HG02763 (cell line): ENCODE measurements at regions not wholly inside any gene's neighbourhood (a gene's known extent, or its start where the extent isn't known, plus 50 kb on each side); places are given as distances from the start of the nearest gene placed in this dataset.

Experiments used
- ATAC-seq: cut with Tn5 transposase; IDR thresholded peaks from one replicate; pipeline ENCODE4 v1.9.1; 2021; ENCODE audit warnings: mild to moderate bottlenecking, moderate library complexity; ENCODE audit not compliant: unreplicated experiment

- no peak for ATAC-seq
Measured at GRCh38 chr9:91065231-91066041, 263.8 kb downstream of the SYK start.

DNA sequence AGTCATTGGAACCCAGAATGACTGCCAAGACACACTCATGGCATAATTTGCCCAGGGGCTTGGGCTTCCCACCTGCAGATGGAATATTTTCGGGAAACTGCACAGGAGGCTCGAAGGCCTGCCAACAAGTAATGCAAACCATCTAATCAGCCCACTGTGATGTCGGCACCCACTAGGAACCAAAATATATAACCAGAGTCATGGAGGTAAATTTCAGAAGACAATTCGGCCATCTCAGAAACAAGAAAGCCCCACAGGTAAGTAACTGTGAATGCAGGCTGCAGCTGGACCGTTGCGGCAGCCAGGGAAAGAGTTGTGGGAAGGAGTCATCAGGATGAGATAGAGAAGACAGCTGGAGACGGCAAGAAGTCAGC lies 264.4 kb downstream of the SYK start:
- ATAC-seq: no peak

- no peak for ATAC-seq
Measured at GRCh38 chr9:91066856-91067255, 265.2 kb downstream of the SYK start.

DNA sequence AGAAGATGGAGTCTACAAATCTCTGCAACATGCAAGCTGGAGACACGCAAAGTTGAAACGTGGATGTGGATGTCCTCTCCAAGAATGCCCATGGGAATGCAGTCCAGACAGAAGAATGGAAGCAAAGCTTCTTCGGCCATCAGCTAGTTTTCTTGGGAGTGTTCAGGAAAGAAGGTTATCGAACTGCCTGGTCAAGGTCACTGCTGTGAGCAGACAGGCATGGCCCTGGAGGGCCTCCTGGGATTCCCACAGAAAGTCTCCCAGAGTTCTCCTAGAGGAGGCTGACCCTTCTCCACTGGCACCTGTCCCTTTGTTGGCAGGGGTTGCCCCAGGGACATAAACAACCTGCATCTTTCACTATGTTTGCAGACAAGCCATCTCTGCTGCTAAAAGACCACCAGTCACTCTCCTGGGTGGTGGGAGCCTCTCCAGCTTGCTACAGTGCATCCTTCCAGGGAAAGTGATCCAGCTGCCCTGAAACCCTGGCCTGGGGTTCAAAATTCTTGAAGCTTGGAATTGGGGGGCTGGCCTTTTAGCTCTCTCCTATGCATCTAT lies 265.8 kb downstream of the SYK start:
- no peak for ATAC-seq

DNA sequence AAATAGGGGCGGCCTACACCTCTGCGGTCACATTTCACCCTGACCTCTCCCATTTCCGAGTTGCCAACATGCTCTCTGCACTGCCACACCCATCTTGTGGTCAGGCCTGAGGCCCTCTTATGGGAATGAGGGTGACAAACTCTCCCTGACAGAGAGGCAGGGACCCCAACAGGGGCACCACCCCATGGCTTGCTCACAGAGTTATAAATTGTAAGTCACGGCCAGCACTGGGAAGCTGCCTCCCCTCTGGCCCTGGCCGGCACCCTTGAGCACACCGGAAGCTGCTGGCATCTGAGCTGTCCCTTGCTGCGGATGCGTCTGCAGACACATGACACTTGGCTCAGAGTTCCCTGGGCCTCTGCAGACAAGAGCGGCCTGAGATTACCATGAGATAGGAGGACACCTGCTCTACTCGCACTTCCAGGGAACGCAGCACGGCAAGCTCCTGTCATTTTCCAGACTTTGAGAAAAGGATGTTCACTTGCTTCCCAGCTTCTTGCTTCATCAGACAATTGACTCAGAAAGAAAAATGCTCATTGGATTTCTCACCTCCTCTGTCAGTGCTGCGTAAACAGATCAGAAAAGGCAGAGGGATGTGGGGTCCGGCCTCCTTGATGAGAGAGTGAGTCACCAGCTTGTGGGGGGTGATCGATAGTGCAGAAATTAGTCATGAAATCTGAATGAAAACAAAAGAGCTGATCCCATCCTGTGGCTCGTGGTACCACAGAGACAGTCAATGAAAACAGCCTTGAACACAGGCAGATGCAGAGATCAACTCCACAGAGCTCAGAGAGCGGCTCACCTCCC lies 269.8 kb downstream of the SYK start:
- no peak for ATAC-seq

GRCh38 chr9:91073049-91073810 lies 271.6 kb downstream of the SYK start:
- ATAC-seq: no peak

- no peak for ATAC-seq
Measured at GRCh38 chr9:91073811-91074771, 272.5 kb downstream of the SYK start.

- no peak for ATAC-seq
Measured at GRCh38 chr9:91074866-91075265, 273.2 kb downstream of the SYK start.

GRCh38 chr9:91075279-91075678 lies 273.7 kb downstream of the SYK start:
- ATAC-seq: no peak

DNA sequence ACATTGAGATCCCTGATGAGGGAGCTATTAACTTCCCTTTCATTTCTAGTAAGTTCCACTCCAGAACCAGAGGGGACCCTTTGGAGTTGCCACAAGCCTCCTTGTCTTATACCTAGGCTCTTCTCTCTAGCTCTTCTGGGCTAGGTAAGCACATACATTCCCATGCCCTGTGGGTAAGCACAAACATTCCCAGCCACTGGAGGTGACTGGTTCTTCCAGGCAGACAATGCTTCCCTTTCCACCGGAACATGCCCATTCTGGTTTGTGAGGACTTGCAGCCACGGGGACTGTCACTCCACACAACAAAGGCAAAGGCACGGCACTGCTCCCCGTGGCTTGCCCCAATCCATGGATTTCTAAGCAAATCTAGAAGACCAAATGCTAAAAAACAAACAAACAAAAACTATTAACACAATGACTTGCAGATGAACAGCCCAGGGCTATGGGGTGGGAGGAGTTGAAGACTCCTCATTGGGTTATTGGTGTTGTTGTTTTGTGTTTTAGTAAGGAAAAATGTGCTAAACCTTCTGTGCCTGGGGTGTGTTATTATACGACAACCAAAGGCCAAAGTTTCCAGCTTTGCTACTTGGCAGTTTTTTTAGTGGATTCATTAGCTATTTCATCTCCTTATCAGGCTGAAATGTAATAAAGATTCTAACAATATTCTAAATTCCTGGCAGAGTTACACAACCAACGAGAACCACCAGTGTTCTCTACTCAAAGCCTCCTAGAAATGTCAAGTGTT lies 276.2 kb downstream of the SYK start:
- ATAC-seq: no peak

- ATAC-seq: no peak
Measured at GRCh38 chr9:91078369-91078695, 276.7 kb downstream of the SYK start.

- ATAC-seq: no peak
Measured at GRCh38 chr9:91082731-91083130, 279.0 kb downstream of the AUH start.

GRCh38 chr9:91084896-91085516 lies 276.7 kb downstream of the AUH start:
- ATAC-seq: no peak

DNA sequence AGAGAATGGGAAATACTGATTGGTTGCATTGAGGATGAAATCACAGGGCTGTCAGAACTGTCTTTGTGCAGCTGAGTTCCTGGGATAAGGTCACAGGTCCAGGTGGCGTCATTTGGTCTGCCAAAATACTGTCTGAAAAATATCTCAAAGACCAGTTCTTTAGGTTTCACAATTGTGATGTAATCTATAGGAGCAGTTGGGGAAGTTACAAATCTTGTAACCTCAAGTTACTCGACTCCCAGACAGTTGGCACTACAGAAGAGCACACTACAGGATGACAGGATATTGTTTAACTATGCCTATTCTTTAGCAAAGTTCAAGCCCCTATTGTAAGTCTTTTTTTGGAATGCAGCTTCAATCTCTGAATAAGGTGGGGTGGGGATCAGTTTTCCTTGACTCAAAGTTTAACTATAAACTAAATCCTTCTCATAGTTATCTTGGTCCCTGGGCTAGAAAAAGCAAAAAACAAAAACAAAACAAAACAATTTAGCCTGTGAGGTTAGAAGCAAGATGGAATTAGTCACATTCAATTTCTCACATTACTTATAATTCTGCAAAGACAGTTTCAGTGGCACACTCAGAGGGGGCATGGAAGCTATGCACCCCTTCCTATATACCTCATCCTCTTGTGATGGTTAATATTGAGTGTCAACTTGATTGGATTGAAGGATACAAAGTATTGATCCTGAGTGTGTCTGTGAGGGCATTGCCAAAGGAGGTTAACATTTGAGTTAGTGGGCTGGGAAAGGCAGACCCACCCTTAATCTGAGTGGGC lies 276.0 kb downstream of the AUH start:
- ATAC-seq: no peak

GRCh38 chr9:91086657-91087461 lies 274.9 kb downstream of the AUH start:
- ATAC-seq: no peak

DNA sequence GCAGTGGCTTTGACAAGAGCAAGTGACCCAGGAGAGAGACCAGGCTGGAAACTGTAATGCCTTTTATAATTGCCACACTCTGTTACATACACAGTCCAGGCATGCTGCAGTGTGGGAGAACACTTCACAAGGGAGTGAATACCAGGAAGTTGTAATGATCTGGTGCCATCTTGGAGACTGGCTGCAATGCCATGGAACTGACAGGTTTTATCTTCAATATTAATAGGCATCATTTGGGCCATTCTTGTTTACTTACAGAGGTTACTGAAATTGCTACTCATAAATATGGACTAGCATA lies 274.3 kb downstream of the AUH start:
- ATAC-seq: no peak

DNA sequence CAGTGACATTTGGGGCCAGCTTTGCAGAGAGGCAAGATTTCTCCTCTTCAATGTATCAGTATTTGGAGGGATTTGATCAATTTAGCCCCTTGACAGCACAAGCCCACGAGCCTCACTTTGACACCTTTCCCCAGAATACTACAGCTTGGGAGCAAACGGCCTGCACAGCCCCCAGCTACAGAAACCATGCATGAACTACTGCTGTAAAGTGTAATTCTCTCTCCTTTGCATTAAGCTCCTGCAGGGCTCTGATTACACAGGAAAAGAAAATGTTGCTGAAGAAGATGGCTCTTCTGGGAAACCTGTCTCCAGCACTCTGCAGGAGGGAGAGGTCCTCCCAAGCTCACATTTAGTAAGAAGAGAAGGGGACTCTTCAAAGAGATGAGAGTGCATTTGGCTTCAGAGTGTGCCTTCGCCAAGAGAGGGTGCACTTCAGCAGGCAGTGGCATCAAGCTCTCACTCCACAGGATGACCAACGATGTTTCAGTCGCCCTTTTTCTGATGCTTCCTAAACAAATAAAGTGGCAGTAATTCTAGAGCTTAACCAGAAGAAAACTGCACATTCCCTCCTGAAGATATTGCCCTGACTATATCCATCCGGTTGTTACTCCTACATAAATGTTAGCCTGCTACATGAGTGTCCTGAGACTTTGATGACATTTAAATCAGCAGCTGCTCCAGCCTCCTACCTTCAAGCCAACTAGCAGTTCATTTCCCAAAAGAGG lies 272.2 kb downstream of the AUH start:
- ATAC-seq: no peak
